ENCODE measurements at regions not wholly inside any gene's neighbourhood (a gene's known extent, or its start where the extent isn't known, plus 50 kb on each side); places are given as distances from the start of the nearest gene placed in this dataset.
"Not testable (repeated sequence)": the region's sequence is repeated elsewhere in the genome, so short reads cannot be mapped to it uniquely, and the experiment has no call there.

- TF ChIP-seq, protein P1, sequence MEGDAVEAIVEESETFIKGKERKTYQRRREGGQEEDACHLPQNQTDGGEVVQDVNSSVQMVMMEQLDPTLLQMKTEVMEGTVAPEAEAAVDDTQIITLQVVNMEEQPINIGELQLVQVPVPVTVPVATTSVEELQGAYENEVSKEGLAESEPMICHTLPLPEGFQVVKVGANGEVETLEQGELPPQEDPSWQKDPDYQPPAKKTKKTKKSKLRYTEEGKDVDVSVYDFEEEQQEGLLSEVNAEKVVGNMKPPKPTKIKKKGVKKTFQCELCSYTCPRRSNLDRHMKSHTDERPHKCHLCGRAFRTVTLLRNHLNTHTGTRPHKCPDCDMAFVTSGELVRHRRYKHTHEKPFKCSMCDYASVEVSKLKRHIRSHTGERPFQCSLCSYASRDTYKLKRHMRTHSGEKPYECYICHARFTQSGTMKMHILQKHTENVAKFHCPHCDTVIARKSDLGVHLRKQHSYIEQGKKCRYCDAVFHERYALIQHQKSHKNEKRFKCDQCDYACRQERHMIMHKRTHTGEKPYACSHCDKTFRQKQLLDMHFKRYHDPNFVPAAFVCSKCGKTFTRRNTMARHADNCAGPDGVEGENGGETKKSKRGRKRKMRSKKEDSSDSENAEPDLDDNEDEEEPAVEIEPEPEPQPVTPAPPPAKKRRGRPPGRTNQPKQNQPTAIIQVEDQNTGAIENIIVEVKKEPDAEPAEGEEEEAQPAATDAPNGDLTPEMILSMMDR (IDR thresholded peaks at IDR 0.05; ENCODE audit: unreplicated experiment in 3 of 3) = no peak
- H3K27ac Mint-ChIP-seq = no peak overlapping the region
- H3K4me1 Mint-ChIP-seq = no peaks in the 10 kb centered on the region
Measured at GRCh38 chr21:14824126-14824525, 240.7 kb downstream of the NRIP1 start.

GRCh38 chr21:14817311-14817710 lies 247.5 kb downstream of the NRIP1 start:
- Mint-ChIP-seq H3K27me3 (ENCODE audit: low read depth) (no peaks in the 10 kb centered on the region), H3K4me1 (no peaks in the 10 kb centered on the region), H3K36me3 (ENCODE audit: low read depth) (peaks cover 3% of the 10 kb centered on the region), H3K4me3 (no peak overlapping the region), H3K9me3 (peaks cover 9% of the 10 kb centered on the region), H3K27ac (no peak overlapping the region)
- TF ChIP-seq, protein P1 (IDR thresholded peaks at IDR 0.05; ENCODE audit: unreplicated experiment in 3 of 3) = no peak

More at GRCh38 chr21:14824126-14824525, 240.7 kb downstream of the NRIP1 start:
- no peak overlapping the region for H3K4me3 Mint-ChIP-seq
- no peaks in the 10 kb centered on the region for H3K36me3 Mint-ChIP-seq (ENCODE audit: low read depth)
- H3K27me3 Mint-ChIP-seq (ENCODE audit: low read depth) = no peaks in the 10 kb centered on the region
- H3K9me3 Mint-ChIP-seq = no peaks in the 10 kb centered on the region

DNA sequence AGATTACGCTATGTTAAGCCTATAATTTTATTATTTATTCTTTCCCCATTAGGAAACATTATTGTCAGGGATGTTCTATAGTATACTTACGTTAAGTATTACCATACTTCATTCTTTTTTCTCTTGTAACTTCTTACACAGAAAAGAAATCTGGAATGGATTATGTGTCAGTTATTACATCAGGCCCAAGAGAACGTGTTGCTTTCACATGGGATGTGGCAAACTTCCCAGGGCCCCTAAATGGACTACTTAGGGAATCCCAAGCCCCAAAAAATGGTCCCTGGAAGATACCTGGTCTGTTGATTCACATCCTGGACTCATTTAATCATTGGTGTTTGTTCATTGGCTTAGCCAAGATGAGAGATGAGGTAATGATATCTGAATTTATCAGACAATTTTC lies 249.8 kb downstream of the NRIP1 start:
- Mint-ChIP-seq H3K4me3 (no peak overlapping the region), H3K4me1 (no peaks in the 10 kb centered on the region), H3K27ac (no peak overlapping the region)

DNA sequence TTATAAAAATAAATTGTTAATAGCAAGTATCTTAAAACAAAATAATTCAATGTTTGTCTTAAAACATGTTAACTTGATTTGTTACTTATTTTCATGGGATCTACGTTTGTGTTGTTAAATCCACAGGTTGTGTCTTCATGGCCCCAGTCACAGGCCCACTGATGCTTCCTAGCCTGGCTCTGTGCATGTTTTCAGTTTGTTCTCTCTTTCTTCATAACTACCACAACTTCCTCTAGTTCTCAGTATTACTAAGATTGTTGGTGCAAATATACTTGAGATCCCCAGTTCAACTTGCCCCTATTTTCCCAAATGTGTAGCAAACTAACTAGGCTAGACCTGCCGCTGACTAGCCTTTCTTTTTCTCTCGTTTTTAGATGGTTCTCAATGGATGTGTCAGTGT lies 250.5 kb downstream of the NRIP1 start:
- H3K27me3 Mint-ChIP-seq (ENCODE audit: low read depth) = no peaks in the 10 kb centered on the region
- H3K27ac Mint-ChIP-seq = no peak overlapping the region
- H3K4me1 Mint-ChIP-seq = no peaks in the 10 kb centered on the region
- H3K4me3 Mint-ChIP-seq = no peak overlapping the region
- TF ChIP-seq, protein P1 (IDR thresholded peaks at IDR 0.05; ENCODE audit: unreplicated experiment in 3 of 3) = no peak
- peaks cover 17% of the 10 kb centered on the region for H3K9me3 Mint-ChIP-seq
- peaks cover 9% of the 10 kb centered on the region for H3K36me3 Mint-ChIP-seq (ENCODE audit: low read depth)

More for the DNA sequence above, 249.8 kb downstream of the NRIP1 start:
- TF ChIP-seq, protein P1 (IDR thresholded peaks at IDR 0.05; ENCODE audit: unreplicated experiment in 3 of 3) = no peak
- H3K9me3 Mint-ChIP-seq = peaks cover 17% of the 10 kb centered on the region
- peaks cover 9% of the 10 kb centered on the region for H3K36me3 Mint-ChIP-seq (ENCODE audit: low read depth)
- H3K27me3 Mint-ChIP-seq (ENCODE audit: low read depth) = no peaks in the 10 kb centered on the region

- Mint-ChIP-seq H3K9me3 (peaks cover 27% of the 10 kb centered on the region), H3K36me3 (ENCODE audit: low read depth) (peaks cover 16% of the 10 kb centered on the region)
- not testable (repeated sequence) for H3K27me3 Mint-ChIP-seq (ENCODE audit: low read depth); H3K4me3 Mint-ChIP-seq; H3K27ac Mint-ChIP-seq; H3K4me1 Mint-ChIP-seq
Measured at GRCh38 chr21:14804170-14804569, 258.1 kb upstream of the SAMSN1 start.

DNA sequence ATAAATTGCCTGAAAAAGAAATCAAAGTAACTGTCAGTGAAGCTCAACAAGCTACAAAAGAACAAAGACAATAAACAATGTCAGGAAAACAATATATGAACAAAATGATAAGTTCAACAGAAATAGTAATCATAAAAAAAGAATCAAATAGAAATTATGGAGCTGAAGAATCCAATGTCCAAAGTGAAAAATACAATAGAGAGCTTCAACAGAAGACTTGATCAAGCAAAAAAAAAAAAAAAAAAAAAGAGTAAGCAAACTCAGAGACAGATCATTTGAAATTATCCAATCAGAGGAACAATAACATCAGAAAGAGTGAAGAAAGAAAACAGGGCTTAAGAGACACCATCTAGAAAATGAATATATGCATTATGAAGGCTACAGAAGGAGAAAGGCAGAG lies 251.4 kb upstream of the SAMSN1 start:
- H3K4me1 Mint-ChIP-seq = no peaks in the 10 kb centered on the region
- H3K4me3 Mint-ChIP-seq = no peak overlapping the region
- H3K36me3 Mint-ChIP-seq (ENCODE audit: low read depth) = peaks cover 22% of the 10 kb centered on the region
- H3K27me3 Mint-ChIP-seq (ENCODE audit: low read depth) = no peaks in the 10 kb centered on the region
- no peak overlapping the region for H3K27ac Mint-ChIP-seq
- H3K9me3 Mint-ChIP-seq = peaks cover 36% of the 10 kb centered on the region
- TF ChIP-seq, protein P1 (IDR thresholded peaks at IDR 0.05; ENCODE audit: unreplicated experiment in 3 of 3) = no peak
